ENCODE measurements at regions not wholly inside any gene's neighbourhood (a gene's known extent, or its start where the extent isn't known, plus 50 kb on each side); places are given as distances from the start of the nearest gene placed in this dataset.

GRCh38 chr12:47343684-47344567 is 264.2 kb upstream of the AMIGO2 start:
- no peak for TF ChIP-seq POLR2AphosphoS5 (IDR thresholded peaks at IDR 0.05; ENCODE audit: insufficient read depth in 1 of 2, low read depth in 1 of 2)
- TF ChIP-seq CTCF (IDR thresholded peaks at IDR 0.05), result no peak

All from vagina (tissue), 2 donors.